ENCODE measurements at regions not wholly inside any gene's neighbourhood (a gene's known extent, or its start where the extent isn't known, plus 50 kb on each side); places are given as distances from the start of the nearest gene placed in this dataset.

DNA sequence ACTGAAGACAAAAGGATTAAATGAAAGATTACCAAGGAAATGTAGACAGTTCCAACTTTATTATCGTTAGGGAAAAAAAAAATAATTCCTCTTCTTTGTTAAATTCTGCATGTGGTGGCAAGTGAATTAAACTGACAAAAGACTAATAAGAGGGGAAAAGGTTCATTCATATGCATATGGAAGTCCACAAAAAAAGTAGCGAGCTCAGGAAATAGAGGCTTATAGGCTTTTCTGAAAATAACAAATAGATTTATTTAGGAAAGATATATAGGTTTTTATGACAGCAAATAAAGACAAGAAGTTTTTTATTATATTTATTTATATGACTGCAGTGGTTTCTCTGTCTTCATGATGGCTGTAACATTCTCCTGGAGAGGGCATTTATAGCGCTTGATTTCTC lies 246.0 kb downstream of the NAF1 start:
- TF ChIP-seq, protein P1, sequence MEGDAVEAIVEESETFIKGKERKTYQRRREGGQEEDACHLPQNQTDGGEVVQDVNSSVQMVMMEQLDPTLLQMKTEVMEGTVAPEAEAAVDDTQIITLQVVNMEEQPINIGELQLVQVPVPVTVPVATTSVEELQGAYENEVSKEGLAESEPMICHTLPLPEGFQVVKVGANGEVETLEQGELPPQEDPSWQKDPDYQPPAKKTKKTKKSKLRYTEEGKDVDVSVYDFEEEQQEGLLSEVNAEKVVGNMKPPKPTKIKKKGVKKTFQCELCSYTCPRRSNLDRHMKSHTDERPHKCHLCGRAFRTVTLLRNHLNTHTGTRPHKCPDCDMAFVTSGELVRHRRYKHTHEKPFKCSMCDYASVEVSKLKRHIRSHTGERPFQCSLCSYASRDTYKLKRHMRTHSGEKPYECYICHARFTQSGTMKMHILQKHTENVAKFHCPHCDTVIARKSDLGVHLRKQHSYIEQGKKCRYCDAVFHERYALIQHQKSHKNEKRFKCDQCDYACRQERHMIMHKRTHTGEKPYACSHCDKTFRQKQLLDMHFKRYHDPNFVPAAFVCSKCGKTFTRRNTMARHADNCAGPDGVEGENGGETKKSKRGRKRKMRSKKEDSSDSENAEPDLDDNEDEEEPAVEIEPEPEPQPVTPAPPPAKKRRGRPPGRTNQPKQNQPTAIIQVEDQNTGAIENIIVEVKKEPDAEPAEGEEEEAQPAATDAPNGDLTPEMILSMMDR (IDR thresholded peaks at IDR 0.05 in 8 of 11, conservative IDR thresholded peaks at IDR 0.05 in 3 of 11) = no peak
- TF ChIP-seq POLR2A (IDR thresholded peaks at IDR 0.05) (no peak), POLR2AphosphoS5 (IDR thresholded peaks at IDR 0.05) (no peak)
- Histone ChIP-seq H3K27me3 (replicated peaks in 1 of 7) (no peaks in the 10 kb centered on the region), H3K4me3 (no peak overlapping the region), H3K4me1 (no peaks in the 10 kb centered on the region), H3K36me3 (no peaks in the 10 kb centered on the region), H3K9me3 (peaks cover 0 to 25% (median 16%) of the 10 kb centered on the region in 8 donors), H3K27ac (no peak overlapping the region)
- no peak for DNase-seq
- intact Hi-C loops (cut with DNase I; ENCODE audit: low total_unique reads) = no loop called here
- WGBS, 5 donors = 73 to 78% (median 76%) methylated on average over 3 of the region's 3 CpGs

DNA sequence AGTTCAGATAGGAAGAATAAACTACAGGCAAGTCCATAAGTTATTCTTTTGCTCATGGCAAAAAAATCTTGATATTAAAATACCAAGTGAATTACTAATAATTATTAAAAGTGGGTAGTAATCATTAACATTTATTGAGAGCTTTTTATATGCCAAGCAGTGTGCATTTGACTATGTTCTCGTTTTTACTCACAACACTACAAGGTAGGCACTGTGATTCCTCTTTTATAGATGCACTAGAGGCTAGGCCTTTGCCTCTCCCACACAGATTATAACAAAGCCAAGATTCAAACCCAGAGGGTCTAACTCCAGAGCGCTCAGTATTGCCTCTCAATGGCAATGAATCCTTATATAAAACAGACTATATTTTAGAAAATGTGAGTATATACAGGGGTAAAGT lies 254.2 kb downstream of the NAF1 start:
- Histone ChIP-seq H3K4me3 (no peak overlapping the region), H3K27ac (no peak overlapping the region), H3K4me1 (no peaks in the 10 kb centered on the region), H3K27me3 (replicated peaks in 1 of 7) (no peaks in the 10 kb centered on the region), H3K9me3 (peaks cover 0 to 28% (median 24%) of the 10 kb centered on the region in 8 donors), H3K36me3 (no peaks in the 10 kb centered on the region)
- no peak for DNase-seq
- intact Hi-C loops (cut with DNase I; ENCODE audit: low total_unique reads) = no loop called here
- TF ChIP-seq POLR2A (IDR thresholded peaks at IDR 0.05) (no peak), POLR2AphosphoS5 (IDR thresholded peaks at IDR 0.05) (no peak)
- TF ChIP-seq, protein P1 (IDR thresholded peaks at IDR 0.05 in 8 of 11, conservative IDR thresholded peaks at IDR 0.05 in 3 of 11) = no peak
- 62 to 79% (median 77%) methylated on average over 2 of the region's 2 CpGs for WGBS, 5 donors

DNA sequence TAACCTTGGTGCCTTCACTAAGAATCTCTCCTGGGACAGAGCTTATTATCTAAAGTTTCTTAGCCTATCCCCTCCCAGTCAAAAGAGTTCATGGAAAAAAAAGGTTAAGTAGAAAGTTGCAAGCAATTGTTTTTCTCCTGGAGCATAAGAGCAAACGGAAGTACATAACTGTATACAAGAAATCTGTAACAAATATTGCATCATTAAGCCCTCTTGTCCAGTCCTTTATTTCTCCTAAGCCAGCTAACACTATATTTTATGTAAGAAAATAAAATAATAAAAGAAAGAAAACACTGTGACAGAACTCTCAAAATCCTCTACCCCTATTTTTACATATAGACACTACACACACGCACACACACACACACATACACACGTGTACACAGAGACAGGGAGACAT lies 255.3 kb downstream of the NAF1 start:
- H3K36me3 ChIP-seq = no peaks in the 10 kb centered on the region
- no peaks in the 10 kb centered on the region for H3K4me1 ChIP-seq
- H3K9me3 ChIP-seq = peaks cover 0 to 27% (median 20%) of the 10 kb centered on the region in 8 donors
- no peak overlapping the region for H3K4me3 ChIP-seq
- DNase-seq = no peak
- H3K27me3 ChIP-seq (replicated peaks in 1 of 7) = no peaks in the 10 kb centered on the region
- TF ChIP-seq POLR2AphosphoS5 (IDR thresholded peaks at IDR 0.05) (no peak), POLR2A (IDR thresholded peaks at IDR 0.05) (no peak)
- TF ChIP-seq, protein P1 (IDR thresholded peaks at IDR 0.05 in 8 of 11, conservative IDR thresholded peaks at IDR 0.05 in 3 of 11) = no peak
- H3K27ac ChIP-seq = no peak overlapping the region
- 84 to 95% (median 89%) methylated on average over 3 of the region's 3 CpGs for WGBS, 5 donors
- intact Hi-C loops (cut with DNase I; ENCODE audit: low total_unique reads) = no loop called here

DNA sequence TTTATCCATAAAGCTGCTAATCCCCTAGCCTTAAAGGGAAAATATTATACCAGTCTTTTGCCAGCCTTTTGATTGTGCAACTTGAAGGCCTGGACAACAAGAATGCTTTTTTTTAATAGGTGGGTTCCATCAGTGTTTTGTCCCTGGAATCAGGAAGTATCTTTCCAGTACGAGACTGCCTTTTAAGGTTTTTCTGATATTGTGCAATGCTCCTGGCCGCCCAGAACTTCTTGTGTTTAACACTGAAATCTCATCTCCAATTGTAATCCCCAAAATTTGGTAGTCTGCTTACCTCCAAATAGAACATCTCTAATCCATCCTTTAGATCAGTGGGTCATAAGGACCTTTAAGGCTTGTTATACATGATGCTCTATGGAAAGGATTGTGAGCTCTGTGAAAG lies 256.7 kb downstream of the NAF1 start:
- DNase-seq = no peak
- H3K27me3 ChIP-seq (replicated peaks in 1 of 7) = no peaks in the 10 kb centered on the region
- H3K4me3 ChIP-seq = no peak overlapping the region
- no peaks in the 10 kb centered on the region for H3K4me1 ChIP-seq
- H3K9me3 ChIP-seq = peaks cover 0 to 24% (median 17%) of the 10 kb centered on the region in 8 donors
- H3K36me3 ChIP-seq = no peaks in the 10 kb centered on the region
- intact Hi-C loops (cut with DNase I; ENCODE audit: low total_unique reads) = no loop called here
- no peak overlapping the region for H3K27ac ChIP-seq
- WGBS, 5 donors = 55 to 75% (median 63%) methylated on average over 2 of the region's 2 CpGs
- TF ChIP-seq POLR2A (IDR thresholded peaks at IDR 0.05) (no peak), POLR2AphosphoS5 (IDR thresholded peaks at IDR 0.05) (no peak)
- TF ChIP-seq, protein P1 (IDR thresholded peaks at IDR 0.05 in 8 of 11, conservative IDR thresholded peaks at IDR 0.05 in 3 of 11) = no peak

All from spleen (tissue), 11 donors.